ENCODE measurements at regions not wholly inside any gene's neighbourhood (a gene's known extent, or its start where the extent isn't known, plus 50 kb on each side); places are given as distances from the start of the nearest gene placed in this dataset.

GRCh38 chr2:208711598-208711997 is 305.0 kb downstream of the PTH2R start:
- no peak for TF ChIP-seq CTCF (IDR thresholded peaks at IDR 0.05; ENCODE audit: poor library complexity)
- no peak for TF ChIP-seq EZH2phosphoT487 (IDR thresholded peaks at IDR 0.05; ENCODE audit: low read depth, severe bottlenecking, unreplicated experiment)
- TF ChIP-seq EZH2 (IDR thresholded peaks at IDR 0.05; ENCODE audit: borderline replicate concordance) = no peak
